Prostate gland (tissue), 2 donors: ENCODE measurements at regions not wholly inside any gene's neighbourhood (a gene's known extent, or its start where the extent isn't known, plus 50 kb on each side); places are given as distances from the start of the nearest gene placed in this dataset.

Source experiments
- DNase-seq: peaks from one replicate; pipeline ENCODE4 v3.0.0-alpha.2; 2019; ENCODE audit warnings: low spot score
- H3K27ac ChIP-seq, 2 donors: fragments of 200-600 bp; sonication (generic); 2 replicates each; pipeline ENCODE4 v1.5.1; 2017 to 2019
- H3K27me3 ChIP-seq: fragments of 200-600 bp; sonication (generic); replicated peaks from 2 replicates; pipeline ENCODE4 v1.5.1; 2019; ENCODE audit not compliant: insufficient read depth
- H3K36me3 ChIP-seq, 2 donors: fragments of 200-600 bp; sonication (generic); 1 replicate in 1 of 2; 2 replicates in 1 of 2; pipeline versions ENCODE4 v1.5.1 to v1.8.1; 2017 to 2019
- H3K4me1 ChIP-seq: fragments of 200-600 bp; sonication (generic); replicated peaks from 2 replicates; pipeline ENCODE4 v1.5.1; 2019
- H3K4me3 ChIP-seq, 2 donors: fragments of 200-600 bp; sonication (generic); 2 replicates each; pipeline ENCODE4 v1.5.1; 2017 to 2019
- H3K9me3 ChIP-seq: fragments of 200-600 bp; sonication (generic); 2 replicates; pipeline ENCODE4 v1.5.1; 2017
- CTCF ChIP-seq, 4 experiments: fragments of 200-600 bp in 2 of 4; fragments of 450-650 bp in 2 of 4; sonication (generic) in 2 of 4; IDR thresholded peaks; 1 replicate in 3 of 4; 2 replicates in 1 of 4; pipeline ENCODE4 v1.5.1; 2016 to 2019; ENCODE audit warnings: antibody characterized with exemption in 4 of 4, mild to moderate bottlenecking in 2 of 4, moderate library complexity in 2 of 4
- POLR2A ChIP-seq: fragments of 450-650 bp; IDR thresholded peaks from one replicate; pipeline ENCODE4 v1.6.1; 2016; ENCODE audit warnings: antibody characterized with exemption, mild to moderate bottlenecking
- POLR2AphosphoS5 ChIP-seq: sonication (generic); formaldehyde crosslinking; IDR thresholded peaks from one replicate; pipeline ENCODE4 v1.6.1; 2017; ENCODE audit warnings: antibody characterized with exemption
- WGBS: methylation state at CpG from one replicate; pipeline ENCODE4 v1.1.5; 2018; 5-methylcytosine and 5-hydroxymethylcytosine counted together
- intact Hi-C: fragments of 100-400 bp; cut with DNase I; formaldehyde crosslinking; loops from one replicate; pipeline ENCODE4 v1.14.2; 2022

GRCh38 chr11:98564233-98564632 lies 456.5 kb upstream of the CNTN5 start:
- no peak overlapping the region for H3K4me3 ChIP-seq
- no peak overlapping the region for H3K27ac ChIP-seq
- H3K9me3 ChIP-seq = no peaks in the 10 kb centered on the region
- 60% methylated on average over 3 of the region's 3 CpGs for WGBS
- H3K36me3 ChIP-seq = no peaks in the 10 kb centered on the region
- H3K27me3 ChIP-seq = no peaks in the 10 kb centered on the region
- no peaks in the 10 kb centered on the region for H3K4me1 ChIP-seq
- DNase-seq = no peak
- TF ChIP-seq POLR2AphosphoS5 = no peak
- no peak for TF ChIP-seq POLR2A
- no peak for TF ChIP-seq CTCF (IDR thresholded peaks at IDR 0.05)
- intact Hi-C loops = no loop called here

- no peaks in the 10 kb centered on the region for H3K9me3 ChIP-seq
Observed at GRCh38 chr11:98564881-98565280, 455.9 kb upstream of the CNTN5 start.

DNA sequence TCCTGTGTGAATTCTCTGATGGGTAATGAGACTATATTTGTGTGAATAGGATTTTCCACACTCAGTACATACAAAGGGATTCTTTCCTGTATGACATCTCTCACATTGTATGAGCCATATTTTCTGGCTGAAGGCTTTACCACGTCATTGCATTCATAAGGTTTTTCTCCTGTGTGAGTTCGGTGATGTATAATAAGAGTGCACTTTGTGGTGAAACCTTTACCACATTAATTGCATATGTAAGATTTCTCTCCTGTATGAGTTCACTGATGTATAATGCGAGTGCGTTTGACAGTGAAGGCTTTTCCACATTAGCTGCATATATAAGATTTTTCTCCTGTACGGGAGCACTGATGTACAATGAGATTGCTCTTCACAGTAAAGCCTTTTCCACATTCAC lies 455.4 kb upstream of the CNTN5 start:
- intact Hi-C loops = no loop called here
- 84% methylated on average over 5 of the region's 5 CpGs for WGBS
- Histone ChIP-seq H3K4me1 (no peaks in the 10 kb centered on the region), H3K36me3 (no peaks in the 10 kb centered on the region), H3K27ac (no peak overlapping the region), H3K9me3 (no peaks in the 10 kb centered on the region), H3K4me3 (no peak overlapping the region), H3K27me3 (no peaks in the 10 kb centered on the region)
- TF ChIP-seq POLR2A = no peak
- TF ChIP-seq POLR2AphosphoS5 = no peak
- TF ChIP-seq CTCF (IDR thresholded peaks at IDR 0.05) = no peak
- no peak for DNase-seq

More at GRCh38 chr11:98564881-98565280, 455.9 kb upstream of the CNTN5 start:
- no peak overlapping the region for H3K4me3 ChIP-seq
- TF ChIP-seq POLR2AphosphoS5 = no peak
- no peak for TF ChIP-seq POLR2A
- no peak for TF ChIP-seq CTCF (IDR thresholded peaks at IDR 0.05)
- no peaks in the 10 kb centered on the region for H3K36me3 ChIP-seq
- 92% methylated on average over 4 of the region's 4 CpGs for WGBS
- DNase-seq = no peak
- H3K4me1 ChIP-seq = no peaks in the 10 kb centered on the region
- intact Hi-C loops = no loop called here
- H3K27ac ChIP-seq = no peak overlapping the region
- H3K27me3 ChIP-seq = no peaks in the 10 kb centered on the region

DNA sequence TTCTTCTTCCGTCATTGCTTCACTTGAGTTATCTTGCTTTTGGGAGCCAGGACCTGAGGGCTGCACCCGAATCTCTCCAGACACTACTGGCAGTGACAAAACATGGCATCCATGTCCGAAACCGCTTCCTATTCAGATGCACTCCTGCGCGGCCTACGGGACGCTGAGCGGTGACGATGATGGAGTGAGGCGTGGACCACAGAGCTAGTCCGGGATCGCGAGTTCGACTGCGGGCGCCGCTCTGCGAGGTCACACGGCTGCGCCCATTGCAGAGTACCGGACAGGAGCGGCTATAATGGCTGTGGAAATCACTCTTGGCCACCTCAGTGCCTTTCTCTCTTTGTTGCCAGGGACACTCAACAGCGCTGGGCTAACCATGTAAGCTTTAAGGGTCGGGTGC lies 453.8 kb upstream of the CNTN5 start:
- intact Hi-C loops = no loop called here
- WGBS = 97% methylated on average over 25 of the region's 25 CpGs
- no peak for TF ChIP-seq POLR2A
- no peak for TF ChIP-seq POLR2AphosphoS5
- TF ChIP-seq CTCF (IDR thresholded peaks at IDR 0.05) = no peak
- Histone ChIP-seq H3K36me3 (no peaks in the 10 kb centered on the region), H3K4me1 (no peaks in the 10 kb centered on the region), H3K4me3 (no peak overlapping the region), H3K27ac (no peak overlapping the region), H3K9me3 (no peaks in the 10 kb centered on the region), H3K27me3 (no peaks in the 10 kb centered on the region)
- DNase-seq = no peak

GRCh38 chr11:98568013-98568412 lies 452.7 kb upstream of the CNTN5 start:
- Histone ChIP-seq H3K4me3 (no peak overlapping the region), H3K27me3 (no peaks in the 10 kb centered on the region), H3K36me3 (no peaks in the 10 kb centered on the region), H3K4me1 (no peaks in the 10 kb centered on the region), H3K27ac (no peak overlapping the region), H3K9me3 (no peaks in the 10 kb centered on the region)
- TF ChIP-seq CTCF (IDR thresholded peaks at IDR 0.05) (no peak), POLR2A (no peak), POLR2AphosphoS5 (no peak)
- DNase-seq = no peak
- WGBS = 12% methylated on average over 2 of the region's 2 CpGs
- intact Hi-C loops = no loop called here
